SK-N-SH treated with all-trans-retinoic acid at 6 μM for 48 hours (cell line): ENCODE measurements at regions not wholly inside any gene's neighbourhood (a gene's known extent, or its start where the extent isn't known, plus 50 kb on each side); places are given as distances from the start of the nearest gene placed in this dataset.

Source experiments
- ATAC-seq: fragments of 200-7000 bp; cut with Tn5 transposase; 3 replicates; pipeline ENCODE4 v1.9.1; 2020; ENCODE audit warnings: mild to moderate bottlenecking, moderate library complexity
- BACH2 ChIP-seq: fragments of 250-450 bp; sonication (Bioruptor Pico); IDR thresholded peaks from 2 replicates; pipeline ENCODE4 v1.9.0; 2021; ENCODE audit warnings: mild to moderate bottlenecking, borderline replicate concordance
- CSDC2 ChIP-seq: fragments of 250-450 bp; sonication (Bioruptor Pico); IDR thresholded peaks from 2 replicates; pipeline ENCODE4 v1.5.0; 2020; ENCODE audit warnings: mild to moderate bottlenecking, moderate library complexity
- CSRNP3 ChIP-seq: fragments of 250-450 bp; sonication (Bioruptor Pico); IDR thresholded peaks from 2 replicates; pipeline ENCODE4 v1.5.1; 2021; ENCODE audit warnings: mild to moderate bottlenecking, moderate library complexity
- ESRRG ChIP-seq: fragments of 250-450 bp; sonication (Bioruptor Pico); IDR thresholded peaks from 2 replicates; pipeline ENCODE4 v1.6.1; 2021; ENCODE audit warnings: mild to moderate bottlenecking
- GLIS3 ChIP-seq: fragments of 250-450 bp; sonication (Bioruptor Pico); IDR thresholded peaks from 2 replicates; pipeline ENCODE4 v1.5.0; 2020; ENCODE audit warnings: mild to moderate bottlenecking, moderate library complexity
- ISL1 ChIP-seq: fragments of 250-450 bp; sonication (Bioruptor Pico); IDR thresholded peaks from 2 replicates; pipeline ENCODE4 v2.1.2; 2022; ENCODE audit warnings: mild to moderate bottlenecking, moderate library complexity
- OSR1 ChIP-seq: fragments of 250-450 bp; sonication (Bioruptor Pico); IDR thresholded peaks from 2 replicates; pipeline ENCODE4 v1.8.0; 2022; ENCODE audit warnings: moderate library complexity, mild to moderate bottlenecking, inconsistent platforms
- PPARA ChIP-seq: fragments of 250-450 bp; sonication (Bioruptor Pico); IDR thresholded peaks from 2 replicates; pipeline ENCODE4 v1.5.0; 2020; ENCODE audit warnings: mild to moderate bottlenecking, borderline replicate concordance
- RARB ChIP-seq: fragments of 250-450 bp; sonication (Bioruptor Pico); IDR thresholded peaks from 2 replicates; pipeline ENCODE4 v1.8.0; 2021; ENCODE audit warnings: mild to moderate bottlenecking, moderate library complexity
- SNAI2 ChIP-seq: fragments of 250-450 bp; sonication (Bioruptor Pico); IDR thresholded peaks from 2 replicates; pipeline ENCODE4 v1.5.0; 2020; ENCODE audit warnings: mild to moderate bottlenecking, moderate library complexity
- TCF4 ChIP-seq: fragments of 250-450 bp; sonication (Bioruptor Pico); IDR thresholded peaks from 2 replicates; pipeline ENCODE4 v1.8.0; 2021; ENCODE audit warnings: mild to moderate bottlenecking, moderate library complexity, borderline replicate concordance
- TOX ChIP-seq: fragments of 250-450 bp; sonication (Bioruptor Pico); IDR thresholded peaks from 2 replicates; pipeline ENCODE4 v1.8.0; 2021; ENCODE audit warnings: mild to moderate bottlenecking, moderate library complexity, borderline replicate concordance
- TSHZ2 ChIP-seq: fragments of 250-450 bp; sonication (Bioruptor Pico); IDR thresholded peaks from 2 replicates; pipeline ENCODE4 v1.5.0; 2020; ENCODE audit warnings: mild to moderate bottlenecking, moderate library complexity
- ZC3H10 ChIP-seq: fragments of 250-450 bp; sonication (Bioruptor Pico); IDR thresholded peaks from 2 replicates; pipeline ENCODE4 v1.5.1; 2021; ENCODE audit warnings: mild to moderate bottlenecking, moderate library complexity
- ZFP3 ChIP-seq: fragments of 250-450 bp; sonication (Bioruptor Pico); IDR thresholded peaks from 2 replicates; pipeline ENCODE4 v1.5.0; 2020; ENCODE audit warnings: mild to moderate bottlenecking, moderate library complexity
- ZFP30 ChIP-seq: fragments of 450-650 bp; formaldehyde crosslinking; IDR thresholded peaks from 2 replicates; pipeline ENCODE4 v1.5.0; 2022; ENCODE audit warnings: mild to moderate bottlenecking, moderate library complexity
- ZNF565 ChIP-seq: fragments of 450-650 bp; formaldehyde crosslinking; conservative IDR thresholded peaks from 2 replicates; pipeline ENCODE4 v1.5.0; 2020; ENCODE audit warnings: low read depth, mild to moderate bottlenecking, moderate library complexity
- ZNF70 ChIP-seq: fragments of 450-650 bp; formaldehyde crosslinking; IDR thresholded peaks from 2 replicates; pipeline ENCODE4 v1.5.0; 2020; ENCODE audit warnings: mild to moderate bottlenecking, moderate library complexity
- ZNF8 ChIP-seq: fragments of 450-650 bp; formaldehyde crosslinking; IDR thresholded peaks from 2 replicates; pipeline ENCODE4 v1.5.0; 2020; ENCODE audit warnings: mild to moderate bottlenecking, moderate library complexity
- TF ChIP-seq, protein P1 (sequence below): fragments of 250-450 bp; sonication (Bioruptor Pico); IDR thresholded peaks from 2 replicates; pipeline ENCODE4 v1.8.0; 2020; ENCODE audit warnings: mild to moderate bottlenecking, moderate library complexity, borderline replicate concordance
- TF ChIP-seq, protein P2 (sequence below): fragments of 250-450 bp; sonication (Bioruptor Pico); IDR thresholded peaks from 2 replicates; pipeline ENCODE4 v1.8.0; 2021; ENCODE audit warnings: low read depth, mild to moderate bottlenecking, moderate library complexity, borderline replicate concordance

- no peak for TF ChIP-seq TCF4 (CRISPR knock-in tag)
- TF ChIP-seq OSR1 (CRISPR knock-in tag), result no peak
- TF ChIP-seq ZFP30 (CRISPR knock-in tag), result no peak
- no peak for TF ChIP-seq ZNF70 (CRISPR knock-in tag)
- no peak for ATAC-seq
These were observed 129.1 kb downstream of the WNT7A start for GRCh38 chr3:13750731-13751130.

DNA sequence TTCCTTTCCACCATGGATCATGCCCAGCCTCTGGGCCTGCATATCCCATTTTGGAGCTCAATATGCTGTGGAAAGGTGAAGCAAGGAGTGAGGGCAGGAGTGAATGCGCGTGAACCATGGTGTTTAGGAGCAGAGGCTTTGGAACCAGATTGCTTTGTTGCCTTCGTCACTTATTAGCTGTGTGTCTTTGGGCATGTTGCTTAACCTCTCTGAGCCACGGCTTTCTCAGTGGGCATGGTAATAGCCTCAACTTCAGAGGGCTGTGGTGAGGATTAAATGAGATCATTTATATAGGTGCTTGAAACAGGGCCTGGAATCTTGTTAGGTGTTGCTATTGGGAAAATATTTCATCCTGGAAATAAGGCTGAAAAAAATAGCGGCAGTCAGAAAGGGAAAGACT lies 129.7 kb downstream of the WNT7A start:
- TF ChIP-seq ZNF8 (no peak), SNAI2 (CRISPR knock-in tag) (no peak), ZC3H10 (CRISPR knock-in tag) (no peak), ISL1 (CRISPR knock-in tag) (no peak), PPARA (CRISPR knock-in tag) (no peak), ZNF70 (CRISPR knock-in tag) (no peak), RARB (CRISPR knock-in tag) (no peak), TOX (CRISPR knock-in tag) (no peak), ZFP3 (no peak), CSDC2 (CRISPR knock-in tag) (no peak), CSRNP3 (CRISPR knock-in tag) (no peak), ZNF565 (CRISPR knock-in tag) (no peak)
- TF ChIP-seq, protein P1, sequence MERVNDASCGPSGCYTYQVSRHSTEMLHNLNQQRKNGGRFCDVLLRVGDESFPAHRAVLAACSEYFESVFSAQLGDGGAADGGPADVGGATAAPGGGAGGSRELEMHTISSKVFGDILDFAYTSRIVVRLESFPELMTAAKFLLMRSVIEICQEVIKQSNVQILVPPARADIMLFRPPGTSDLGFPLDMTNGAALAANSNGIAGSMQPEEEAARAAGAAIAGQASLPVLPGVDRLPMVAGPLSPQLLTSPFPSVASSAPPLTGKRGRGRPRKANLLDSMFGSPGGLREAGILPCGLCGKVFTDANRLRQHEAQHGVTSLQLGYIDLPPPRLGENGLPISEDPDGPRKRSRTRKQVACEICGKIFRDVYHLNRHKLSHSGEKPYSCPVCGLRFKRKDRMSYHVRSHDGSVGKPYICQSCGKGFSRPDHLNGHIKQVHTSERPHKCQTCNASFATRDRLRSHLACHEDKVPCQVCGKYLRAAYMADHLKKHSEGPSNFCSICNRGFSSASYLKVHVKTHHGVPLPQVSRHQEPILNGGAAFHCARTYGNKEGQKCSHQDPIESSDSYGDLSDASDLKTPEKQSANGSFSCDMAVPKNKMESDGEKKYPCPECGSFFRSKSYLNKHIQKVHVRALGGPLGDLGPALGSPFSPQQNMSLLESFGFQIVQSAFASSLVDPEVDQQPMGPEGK (CRISPR knock-in tag), result no peak
- TF ChIP-seq, protein P2, sequence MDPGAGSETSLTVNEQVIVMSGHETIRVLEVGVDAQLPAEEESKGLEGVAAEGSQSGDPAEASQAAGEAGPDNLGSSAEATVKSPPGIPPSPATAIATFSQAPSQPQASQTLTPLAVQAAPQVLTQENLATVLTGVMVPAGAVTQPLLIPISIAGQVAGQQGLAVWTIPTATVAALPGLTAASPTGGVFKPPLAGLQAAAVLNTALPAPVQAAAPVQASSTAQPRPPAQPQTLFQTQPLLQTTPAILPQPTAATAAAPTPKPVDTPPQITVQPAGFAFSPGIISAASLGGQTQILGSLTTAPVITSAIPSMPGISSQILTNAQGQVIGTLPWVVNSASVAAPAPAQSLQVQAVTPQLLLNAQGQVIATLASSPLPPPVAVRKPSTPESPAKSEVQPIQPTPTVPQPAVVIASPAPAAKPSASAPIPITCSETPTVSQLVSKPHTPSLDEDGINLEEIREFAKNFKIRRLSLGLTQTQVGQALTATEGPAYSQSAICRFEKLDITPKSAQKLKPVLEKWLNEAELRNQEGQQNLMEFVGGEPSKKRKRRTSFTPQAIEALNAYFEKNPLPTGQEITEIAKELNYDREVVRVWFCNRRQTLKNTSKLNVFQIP (CRISPR knock-in tag), result no peak
- ATAC-seq, result no peak

GRCh38 chr3:13749063-13749764 lies 130.7 kb downstream of the WNT7A start:
- TF ChIP-seq GLIS3 (CRISPR knock-in tag) (no peak), ZFP3 (no peak), BACH2 (no peak), ZC3H10 (CRISPR knock-in tag) (no peak), PPARA (CRISPR knock-in tag) (no peak), ZNF70 (CRISPR knock-in tag) (no peak), TSHZ2 (CRISPR knock-in tag) (no peak), TCF4 (CRISPR knock-in tag) (no peak), ESRRG (CRISPR knock-in tag) (no peak), ZFP30 (CRISPR knock-in tag) (no peak)
- ATAC-seq, result no peak

DNA sequence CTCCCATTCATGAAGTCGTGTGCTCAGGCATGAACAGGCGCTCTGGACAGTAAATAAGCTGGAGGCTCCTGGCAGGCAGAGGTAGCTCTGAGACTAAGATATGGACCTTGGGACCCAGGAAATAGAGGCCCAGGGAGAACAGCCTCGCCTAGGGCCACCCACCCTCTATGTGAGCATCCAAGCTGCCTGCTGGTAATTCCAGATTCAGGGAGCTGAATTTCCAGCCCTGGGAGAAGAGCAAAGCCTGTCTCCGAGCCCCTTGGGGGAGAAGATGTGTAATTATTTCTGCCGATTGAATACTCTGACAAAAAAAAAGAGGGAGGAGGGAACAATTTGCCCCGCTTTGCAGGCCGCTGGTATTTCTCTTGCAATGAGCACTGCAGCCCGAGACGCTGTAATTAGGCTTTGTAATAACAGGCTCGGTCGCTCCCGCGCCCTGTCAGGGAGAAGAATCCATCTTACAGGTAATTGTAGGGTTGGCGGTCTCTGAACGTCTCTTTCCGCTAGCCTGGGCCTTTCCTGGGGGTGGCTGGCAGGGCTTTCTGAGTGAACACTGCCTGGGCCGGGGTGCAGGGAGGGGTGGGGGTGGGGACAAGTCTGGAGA lies 131.5 kb downstream of the WNT7A start:
- TF ChIP-seq, protein P1 (CRISPR knock-in tag), result no peak
- no peak for TF ChIP-seq SNAI2 (CRISPR knock-in tag)
- TF ChIP-seq TCF4 (CRISPR knock-in tag), result no peak
- no peak for TF ChIP-seq CSRNP3 (CRISPR knock-in tag)
- TF ChIP-seq GLIS3 (CRISPR knock-in tag), result no peak
- TF ChIP-seq ZNF8, result no peak
- no peak for TF ChIP-seq ESRRG (CRISPR knock-in tag)
- no peak for TF ChIP-seq ZNF70 (CRISPR knock-in tag)
- TF ChIP-seq ZFP3, result no peak
- ATAC-seq, result no peak
